ENCODE measurements at regions not wholly inside any gene's neighbourhood (a gene's known extent, or its start where the extent isn't known, plus 50 kb on each side); places are given as distances from the start of the nearest gene placed in this dataset.

GRCh38 chr7:52410032-52410431 is 625.4 kb upstream of the POM121L12 start:
- DNase-seq (no peak), ATAC-seq (no peak)
- Histone ChIP-seq H3K36me3 (no peaks in the 10 kb centered on the region), H3K27ac (no peak overlapping the region), H3K9me3 (no peaks in the 10 kb centered on the region), H3K4me3 (no peak overlapping the region), H3K27me3 (no peaks in the 10 kb centered on the region), H3K4me1 (no peaks in the 10 kb centered on the region)
- intact Hi-C loops (cut with DNase I) = no loop called here
- TF ChIP-seq CTCF (IDR thresholded peaks at IDR 0.05) = no peak

GRCh38 chr7:52406808-52407207 is 628.6 kb upstream of the POM121L12 start:
- DNase-seq (no peak), ATAC-seq (no peak)
- H3K36me3 ChIP-seq = no peaks in the 10 kb centered on the region
- H3K9me3 ChIP-seq = no peaks in the 10 kb centered on the region
- no peaks in the 10 kb centered on the region for H3K27me3 ChIP-seq
- H3K4me1 ChIP-seq = no peaks in the 10 kb centered on the region
- no peak for TF ChIP-seq CTCF (IDR thresholded peaks at IDR 0.05)
- intact Hi-C loops (cut with DNase I) = no loop called here
- H3K27ac ChIP-seq = no peak overlapping the region
- no peak overlapping the region for H3K4me3 ChIP-seq

GRCh38 chr7:52382731-52383130 is 652.7 kb upstream of the POM121L12 start:
- intact Hi-C loops (cut with DNase I) = no loop called here
- no peak for DNase-seq
- TF ChIP-seq CTCF (IDR thresholded peaks at IDR 0.05) = no peak
- Histone ChIP-seq H3K9me3 (no peaks in the 10 kb centered on the region), H3K27ac (no peak overlapping the region), H3K27me3 (no peaks in the 10 kb centered on the region), H3K4me1 (no peaks in the 10 kb centered on the region), H3K4me3 (no peak overlapping the region), H3K36me3 (no peaks in the 10 kb centered on the region)
- ATAC-seq = no peak

- Histone ChIP-seq H3K9me3 (no peaks in the 10 kb centered on the region), H3K27ac (no peak overlapping the region), H3K4me1 (no peaks in the 10 kb centered on the region), H3K27me3 (no peaks in the 10 kb centered on the region), H3K4me3 (no peak overlapping the region), H3K36me3 (no peaks in the 10 kb centered on the region)
- no peak for DNase-seq
- intact Hi-C loops (cut with DNase I) = no loop called here
- ATAC-seq = no peak
- no peak for TF ChIP-seq CTCF (IDR thresholded peaks at IDR 0.05)
Measured at GRCh38 chr7:52369922-52370321, 665.5 kb upstream of the POM121L12 start.

- intact Hi-C loops (cut with DNase I) = no loop called here
- no peak for ATAC-seq
Measured at GRCh38 chr7:52365349-52365748, 670.1 kb upstream of the POM121L12 start.

More at GRCh38 chr7:52365349-52365748, 670.1 kb upstream of the POM121L12 start:
- Histone ChIP-seq H3K27ac (no peak overlapping the region), H3K36me3 (no peaks in the 10 kb centered on the region), H3K27me3 (no peaks in the 10 kb centered on the region), H3K9me3 (no peaks in the 10 kb centered on the region), H3K4me1 (no peaks in the 10 kb centered on the region), H3K4me3 (no peak overlapping the region)
- TF ChIP-seq CTCF (IDR thresholded peaks at IDR 0.05) = no peak
- no peak for DNase-seq
